Esophagus muscularis mucosa (tissue), 4 donors: ENCODE measurements at regions not wholly inside any gene's neighbourhood (a gene's known extent, or its start where the extent isn't known, plus 50 kb on each side); places are given as distances from the start of the nearest gene placed in this dataset.

Experiments
- CTCF ChIP-seq, 3 experiments: fragments of 200-600 bp in 2 of 3; fragments of 450-650 bp in 1 of 3; sonication (generic) in 2 of 3; IDR thresholded peaks; one replicate each; pipeline ENCODE4 v1.5.1; 2017 to 2019; ENCODE audit warnings: antibody characterized with exemption in 3 of 3, mild to moderate bottlenecking in 2 of 3, moderate library complexity in 1 of 3
- EP300 ChIP-seq: sonication (generic); formaldehyde crosslinking; IDR thresholded peaks from one replicate; pipeline ENCODE4 v1.6.1; 2017; ENCODE audit warnings: antibody characterized with exemption
- POLR2A ChIP-seq: fragments of 450-650 bp; IDR thresholded peaks from one replicate; pipeline ENCODE4 v1.6.1; 2017; ENCODE audit warnings: antibody characterized with exemption, moderate library complexity, mild to moderate bottlenecking, low read depth
- POLR2AphosphoS5 ChIP-seq, 2 donors: sonication (generic); formaldehyde crosslinking; IDR thresholded peaks; one replicate each; pipeline ENCODE4 v1.6.1; 2017; ENCODE audit warnings: antibody characterized with exemption in 2 of 2

DNA sequence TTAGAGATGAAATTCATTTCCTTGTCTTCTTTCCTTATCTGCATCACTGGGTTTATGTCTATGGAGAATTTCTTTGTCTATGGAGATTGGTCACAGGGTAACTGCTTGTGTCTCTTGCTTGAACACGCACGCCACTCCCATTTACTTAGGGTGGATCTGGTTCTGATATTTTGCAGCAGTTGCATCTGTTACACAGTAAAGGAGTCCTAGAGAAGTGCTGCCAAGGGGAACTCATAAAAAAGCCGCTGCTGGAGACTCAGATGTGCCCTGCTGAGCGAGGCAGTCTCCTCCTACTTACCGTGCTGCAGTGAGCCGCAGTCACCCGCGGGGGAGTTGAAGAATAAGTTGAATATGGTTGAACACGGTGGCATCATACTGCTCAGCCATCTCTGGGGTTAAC, 105.2 kb upstream of the KLHL25 start:
- TF ChIP-seq POLR2AphosphoS5 (IDR thresholded peaks at IDR 0.05): no peak
- no peak for TF ChIP-seq CTCF (IDR thresholded peaks at IDR 0.05)
- no peak for TF ChIP-seq POLR2A
- TF ChIP-seq EP300: no peak
